BLaER1 treated with 17β-estradiol and CSF1 and Interleukin-3, amounts not matched to agents 10 nM and 100 nM (cell line): ENCODE measurements at regions not wholly inside any gene's neighbourhood (a gene's known extent, or its start where the extent isn't known, plus 50 kb on each side); places are given as distances from the start of the nearest gene placed in this dataset.

ENCODE experiments used
- H3K27ac ChIP-seq, 11 experiments: shearing (Covaris generic); formaldehyde crosslinking; 2 replicates each; pipeline ENCODE4 v1.8.1; 2022
- H3K27me3 ChIP-seq, 11 experiments: shearing (Covaris generic); formaldehyde crosslinking; 2 replicates each; pipeline ENCODE4 v1.8.1; 2022
- H3K36me3 ChIP-seq, 11 experiments: shearing (Covaris generic); formaldehyde crosslinking; 2 replicates each; pipeline ENCODE4 v1.8.1; 2022
- H3K4me1 ChIP-seq, 10 experiments: shearing (Covaris generic); formaldehyde crosslinking; 2 replicates each; pipeline ENCODE4 v1.8.1; 2022
- H3K4me2 ChIP-seq, 11 experiments: shearing (Covaris generic); formaldehyde crosslinking; 2 replicates each; pipeline ENCODE4 v1.8.1; 2022
- H3K4me3 ChIP-seq, 10 experiments: shearing (Covaris generic); formaldehyde crosslinking; 2 replicates each; pipeline ENCODE4 v1.8.1; 2022
- H3K9ac ChIP-seq, 11 experiments: shearing (Covaris generic); formaldehyde crosslinking; 2 replicates each; pipeline ENCODE4 v1.8.1; 2022
- H3K9me3 ChIP-seq, 11 experiments: shearing (Covaris generic); formaldehyde crosslinking; replicated peaks in 1 of 11; 2 replicates each; pipeline ENCODE4 v1.8.1; 2022
- H4K20me1 ChIP-seq, 11 experiments: shearing (Covaris generic); formaldehyde crosslinking; 2 replicates each; pipeline ENCODE4 v1.8.1; 2022
- Cebpa-rat ChIP-seq, 11 experiments: shearing (Covaris generic); IDR thresholded peaks; 2 replicates each; pipeline ENCODE4 v1.8.1; 2022

DNA sequence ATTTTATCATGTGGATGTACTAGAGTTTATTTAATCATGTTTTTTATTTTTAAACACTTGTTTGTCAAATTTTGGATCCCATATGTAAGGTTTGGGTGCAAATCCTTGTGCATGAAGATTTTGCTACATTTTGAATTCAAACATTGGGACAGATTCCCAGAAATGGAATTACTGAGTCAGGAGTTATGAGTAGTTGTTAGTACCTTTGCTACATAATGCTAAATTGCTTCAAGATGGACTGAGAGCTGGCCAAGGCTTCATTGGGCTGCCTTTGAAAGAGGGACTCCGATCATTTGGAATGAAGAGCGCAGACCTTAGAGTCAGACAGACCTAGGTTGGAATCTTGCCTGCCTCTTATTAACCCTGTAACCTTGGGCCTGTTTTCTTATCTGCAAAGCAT, 154.9 kb upstream of the PWP1 start:
- H3K27me3 ChIP-seq: no peaks in the 10 kb centered on the region
- TF ChIP-seq Cebpa-rat (IDR thresholded peaks at IDR 0.05): no peak
- no peak overlapping the region for H3K4me3 ChIP-seq
- H3K4me1 ChIP-seq: peaks cover 0 to 9% (median 0%) of the 10 kb centered on the region in 10 experiments; a peak in 3 of 20 replicates
- peaks cover 0 to 9% (median 0%) of the 10 kb centered on the region in 11 experiments; a peak in 2 of 22 replicates for H3K36me3 ChIP-seq
- H3K9ac ChIP-seq: no peak overlapping the region
- no peaks in the 10 kb centered on the region; a peak in 1 of 22 replicates for H4K20me1 ChIP-seq
- no peak overlapping the region for H3K4me2 ChIP-seq
- peaks cover 12 to 22% (median 15%) of the 10 kb centered on the region in 11 experiments; a peak in 19 of 22 replicates for H3K9me3 ChIP-seq
- no peak overlapping the region for H3K27ac ChIP-seq

DNA sequence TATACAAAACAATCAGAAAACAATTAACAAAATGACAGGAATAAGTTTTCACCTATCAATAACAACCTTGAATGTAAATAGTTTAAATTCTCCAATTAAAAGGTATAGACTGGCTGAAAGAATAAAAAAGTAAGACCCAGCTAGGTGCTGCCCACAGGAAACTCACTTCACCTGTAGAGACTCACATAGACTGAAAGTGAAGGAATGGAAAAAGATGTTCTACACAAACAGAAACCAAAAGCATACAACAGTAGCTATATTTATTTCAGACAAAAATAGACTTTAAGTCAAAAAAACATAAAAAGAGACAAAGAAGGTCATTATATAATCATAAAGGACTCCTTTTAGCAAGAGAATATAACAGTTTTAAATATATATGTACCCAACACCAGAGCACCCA, 152.4 kb upstream of the PWP1 start:
- H3K4me2 ChIP-seq: no peak overlapping the region
- H3K27me3 ChIP-seq: no peaks in the 10 kb centered on the region
- TF ChIP-seq Cebpa-rat (IDR thresholded peaks at IDR 0.05): no peak
- H3K36me3 ChIP-seq: peaks cover 0 to 9% (median 0%) of the 10 kb centered on the region in 11 experiments; a peak in 2 of 22 replicates
- H4K20me1 ChIP-seq: peaks cover 0 to 9% (median 0%) of the 10 kb centered on the region in 11 experiments; a peak in 5 of 22 replicates
- peaks cover 6 to 15% (median 11%) of the 10 kb centered on the region in 10 experiments; a peak in 19 of 20 replicates for H3K4me1 ChIP-seq
- H3K27ac ChIP-seq: no peak overlapping the region
- H3K9ac ChIP-seq: no peak overlapping the region
- no peak overlapping the region for H3K4me3 ChIP-seq
- H3K9me3 ChIP-seq: peaks cover 12 to 22% (median 15%) of the 10 kb centered on the region in 11 experiments; a peak in 19 of 22 replicates

DNA sequence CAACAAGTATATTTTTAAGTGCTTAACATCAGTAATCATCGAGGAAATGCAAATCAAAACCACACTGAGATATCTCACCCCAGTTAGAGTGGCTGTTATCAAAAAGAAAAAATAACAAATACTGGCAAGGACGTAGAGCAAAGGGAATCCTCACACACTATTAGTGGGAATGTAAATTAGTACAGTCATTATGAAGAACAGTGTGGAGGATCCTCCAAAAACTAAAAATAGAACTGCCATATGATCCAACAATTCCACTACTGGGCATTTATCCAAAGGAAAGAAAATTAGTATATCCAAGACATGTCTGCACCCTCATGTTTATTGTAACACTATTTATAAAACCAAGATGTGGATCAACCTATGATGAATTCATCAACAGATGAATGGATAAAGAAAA, 149.0 kb upstream of the PWP1 start:
- Histone ChIP-seq H3K4me3 (no peak overlapping the region), H4K20me1 (peaks cover 0 to 13% (median 0%) of the 10 kb centered on the region in 11 experiments; a peak in 6 of 22 replicates), H3K9ac (no peak overlapping the region), H3K4me1 (peaks cover 11 to 37% (median 19%) of the 10 kb centered on the region in 10 experiments), H3K9me3 (peaks cover 12 to 17% (median 13%) of the 10 kb centered on the region in 11 experiments; a peak in 19 of 22 replicates), H3K36me3 (peaks cover 0 to 7% (median 0%) of the 10 kb centered on the region in 11 experiments; a peak in 2 of 22 replicates), H3K27me3 (no peaks in the 10 kb centered on the region), H3K4me2 (no peak overlapping the region), H3K27ac (no peak overlapping the region)
- TF ChIP-seq Cebpa-rat (IDR thresholded peaks at IDR 0.05): no peak

DNA sequence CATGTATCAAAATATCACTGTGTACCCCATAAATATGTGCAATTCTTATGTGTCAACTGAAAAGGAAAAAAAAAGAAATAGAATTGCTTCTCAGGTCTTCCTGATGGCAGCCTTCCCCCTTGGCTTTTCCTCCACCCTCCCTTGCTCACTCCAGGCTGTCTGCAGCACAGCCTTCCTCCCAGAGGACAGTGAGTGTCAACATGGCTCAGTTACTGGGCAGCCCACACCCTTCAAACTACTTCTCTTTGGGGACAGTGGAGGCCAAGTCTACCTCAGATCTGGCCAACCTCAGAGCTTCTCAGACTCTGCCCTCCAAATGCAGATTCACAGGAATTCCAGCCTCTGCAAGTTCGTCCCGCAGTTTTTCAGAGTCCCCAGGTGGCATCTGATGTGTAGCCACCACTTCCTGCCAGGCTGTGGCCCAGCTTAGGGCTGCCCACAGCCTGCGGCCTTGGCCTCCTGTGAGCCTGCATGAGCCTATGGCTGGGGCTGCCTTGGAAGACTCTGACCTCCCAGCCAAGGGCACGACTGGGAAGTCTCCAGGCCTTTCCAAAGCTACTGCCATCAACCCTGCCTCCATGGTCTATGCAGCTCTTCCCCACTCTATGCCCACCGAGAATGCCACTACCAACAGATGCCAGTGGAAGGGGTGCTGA, 148.0 kb upstream of the PWP1 start:
- Histone ChIP-seq H3K36me3 (no peaks in the 10 kb centered on the region), H3K4me2 (peak overlapping the region; percentile 14 to 51 (median 38); a peak in 18 of 22 replicates), H3K27ac (peak overlapping the region in 1 of 11 experiments; percentile 11; a peak in 1 of 22 replicates), H3K4me3 (no peak overlapping the region), H3K4me1 (peaks cover 11 to 38% (median 19%) of the 10 kb centered on the region in 10 experiments), H3K27me3 (no peaks in the 10 kb centered on the region), H4K20me1 (peaks cover 0 to 13% (median 0%) of the 10 kb centered on the region in 11 experiments; a peak in 6 of 22 replicates), H3K9me3 (peaks cover 2 to 7% (median 4%) of the 10 kb centered on the region in 11 experiments; a peak in 17 of 22 replicates), H3K9ac (no peak overlapping the region)
- TF ChIP-seq Cebpa-rat (IDR thresholded peaks at IDR 0.05): no peak

DNA sequence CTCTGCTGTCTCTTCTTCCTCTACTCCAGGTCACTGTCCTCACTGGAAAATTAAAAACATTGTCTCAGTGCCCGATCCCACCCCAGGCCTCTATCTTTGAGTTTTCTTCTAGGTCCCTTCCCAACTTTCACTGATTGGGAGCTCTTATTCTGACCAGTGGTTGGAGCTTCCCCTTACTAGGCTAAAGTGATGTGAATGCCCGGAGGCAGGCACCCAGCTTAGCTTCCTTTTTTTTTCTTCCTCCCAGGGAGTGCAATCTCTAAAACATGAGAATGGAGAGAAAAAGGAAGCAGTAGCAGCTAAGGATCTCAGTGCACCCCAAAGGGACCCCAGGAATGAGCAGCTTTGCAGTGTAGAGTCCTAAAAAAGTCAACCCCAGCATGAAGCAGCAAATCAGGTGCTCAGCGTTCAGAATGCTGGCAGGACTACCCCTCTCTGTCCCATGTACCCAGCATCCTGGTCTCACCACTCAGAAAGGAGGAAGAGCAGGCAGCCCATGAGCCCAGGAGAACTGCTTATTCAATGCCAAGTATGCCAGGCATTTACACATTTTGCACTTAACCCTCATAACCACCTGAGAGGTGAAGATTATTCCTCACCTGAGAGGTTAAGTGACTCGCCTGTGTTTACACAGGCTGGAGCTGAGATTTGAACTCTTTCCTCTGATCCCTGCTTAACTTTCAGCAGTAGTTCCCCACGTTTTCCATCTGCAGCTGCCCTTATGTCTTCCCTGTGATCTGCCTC, 146.2 kb upstream of the PWP1 start:
- no peak for TF ChIP-seq Cebpa-rat (IDR thresholded peaks at IDR 0.05)
- H3K9ac ChIP-seq: no peak overlapping the region
- peaks cover 11 to 38% (median 19%) of the 10 kb centered on the region in 10 experiments for H3K4me1 ChIP-seq
- H3K36me3 ChIP-seq: no peaks in the 10 kb centered on the region
- no peak overlapping the region for H3K27ac ChIP-seq
- no peak overlapping the region for H3K4me3 ChIP-seq
- peak overlapping the region in 4 of 11 experiments; percentile 6 to 32 (median 25); a peak in 3 of 22 replicates for H3K4me2 ChIP-seq
- no peaks in the 10 kb centered on the region; a peak in 2 of 22 replicates for H3K9me3 ChIP-seq
- peaks cover 0 to 13% (median 0%) of the 10 kb centered on the region in 11 experiments; a peak in 6 of 22 replicates for H4K20me1 ChIP-seq
- H3K27me3 ChIP-seq: no peaks in the 10 kb centered on the region

DNA sequence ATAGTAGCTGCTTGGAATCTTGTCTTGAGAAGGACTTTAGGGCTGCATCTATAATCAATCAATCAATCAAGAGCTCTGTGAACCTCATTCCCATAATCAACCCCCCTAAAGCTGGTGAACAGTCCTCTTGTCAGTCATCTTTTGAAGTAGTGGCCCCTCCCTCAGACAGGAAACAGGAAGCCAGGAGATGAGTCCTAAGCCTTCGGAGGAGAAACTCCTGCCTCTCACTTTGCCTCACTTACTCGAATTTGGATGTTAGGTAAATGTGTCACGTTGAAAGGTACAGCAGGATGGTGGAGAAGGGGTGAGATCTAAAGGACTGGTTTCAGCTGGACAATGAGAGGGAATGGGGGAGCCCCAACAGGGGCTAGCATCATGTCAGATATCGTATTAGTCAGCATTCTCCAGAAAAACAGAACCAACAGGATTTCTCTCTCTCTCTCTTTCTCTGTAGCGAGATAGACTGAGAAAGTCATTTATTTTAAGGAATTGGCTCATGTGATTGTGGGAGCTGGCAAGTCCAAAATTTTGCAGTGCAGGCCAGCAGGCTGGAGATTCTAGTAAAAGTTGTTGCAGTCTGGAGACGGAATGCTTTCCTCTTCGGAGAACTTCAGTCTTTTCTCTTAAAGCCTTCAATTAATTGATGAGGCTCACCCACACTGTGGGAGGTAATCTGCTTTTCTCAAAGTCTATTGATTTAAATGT, 144.4 kb upstream of the PWP1 start:
- TF ChIP-seq Cebpa-rat (IDR thresholded peaks at IDR 0.05): no peak
- no peak overlapping the region for H3K4me3 ChIP-seq

DNA sequence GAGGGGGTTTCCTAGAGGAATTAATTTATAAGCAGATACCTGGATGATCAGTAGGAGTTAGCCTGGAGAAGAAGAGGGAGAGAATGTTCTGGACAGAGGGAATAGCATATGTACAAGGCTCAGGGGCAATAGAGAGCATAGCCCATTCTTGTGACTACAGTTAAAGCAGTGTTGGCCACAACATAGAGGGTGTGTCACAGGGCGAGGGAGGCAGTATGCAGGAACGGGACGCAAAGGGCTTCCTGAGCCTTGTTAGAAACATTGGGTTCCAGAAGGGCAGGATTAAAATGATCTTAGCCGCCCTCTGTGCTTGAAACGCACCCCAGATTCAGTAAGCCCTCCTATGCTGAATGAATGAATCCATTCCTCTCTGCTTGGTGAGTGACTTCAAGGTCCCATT, 142.2 kb upstream of the PWP1 start:
- no peak overlapping the region for H3K4me2 ChIP-seq
- H3K9me3 ChIP-seq: peaks cover 0 to 13% (median 3%) of the 10 kb centered on the region in 11 experiments; a peak in 14 of 22 replicates
- TF ChIP-seq Cebpa-rat (IDR thresholded peaks at IDR 0.05): no peak
- H3K4me3 ChIP-seq: no peak overlapping the region
- no peaks in the 10 kb centered on the region for H3K27me3 ChIP-seq
- peaks cover 0 to 27% (median 0%) of the 10 kb centered on the region in 11 experiments; a peak in 9 of 22 replicates for H3K36me3 ChIP-seq
- no peak overlapping the region for H3K27ac ChIP-seq
- peaks cover 0 to 4% (median 0%) of the 10 kb centered on the region in 11 experiments; a peak in 2 of 22 replicates for H4K20me1 ChIP-seq
- no peak overlapping the region for H3K9ac ChIP-seq
- peaks cover 0 to 35% (median 14%) of the 10 kb centered on the region in 10 experiments; a peak in 15 of 20 replicates for H3K4me1 ChIP-seq

More for the DNA sequence above, 144.4 kb upstream of the PWP1 start:
- no peak overlapping the region for H3K9ac ChIP-seq
- H4K20me1 ChIP-seq: peaks cover 0 to 13% (median 0%) of the 10 kb centered on the region in 11 experiments; a peak in 6 of 22 replicates
- peaks cover 11 to 38% (median 19%) of the 10 kb centered on the region in 10 experiments for H3K4me1 ChIP-seq
- no peak overlapping the region for H3K27ac ChIP-seq
- H3K4me2 ChIP-seq: peak overlapping the region in 4 of 11 experiments; percentile 8 to 30 (median 12); a peak in 2 of 22 replicates
- peaks cover 0 to 10% (median 0%) of the 10 kb centered on the region in 11 experiments; a peak in 2 of 22 replicates for H3K36me3 ChIP-seq
- H3K27me3 ChIP-seq: no peaks in the 10 kb centered on the region
- no peaks in the 10 kb centered on the region; a peak in 2 of 22 replicates for H3K9me3 ChIP-seq

DNA sequence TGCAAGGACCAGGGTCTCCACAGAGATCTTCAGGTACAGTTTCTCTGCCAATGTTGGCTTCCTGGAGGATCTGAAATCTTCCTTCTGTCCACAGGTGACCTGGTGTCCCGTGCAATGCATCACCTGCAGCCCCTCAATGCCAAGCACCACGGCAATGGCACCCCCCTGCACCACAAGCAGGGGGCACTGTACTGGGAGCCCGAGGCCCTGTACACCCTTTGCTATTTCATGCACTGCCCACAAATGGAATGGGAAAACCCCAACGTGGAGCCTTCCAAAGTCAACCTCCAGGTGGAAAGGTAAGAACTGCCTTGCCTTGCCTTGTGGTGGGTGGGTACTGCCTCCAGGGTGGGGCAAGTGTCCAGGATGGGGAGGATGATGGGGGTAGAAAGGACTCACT, 141.8 kb upstream of the PWP1 start:
- TF ChIP-seq Cebpa-rat (IDR thresholded peaks at IDR 0.05): no peak
- peaks cover 0 to 31% (median 0%) of the 10 kb centered on the region in 11 experiments; a peak in 9 of 22 replicates for H3K36me3 ChIP-seq
- H3K27me3 ChIP-seq: no peaks in the 10 kb centered on the region
- H3K27ac ChIP-seq: no peak overlapping the region
- peaks cover 0 to 4% (median 0%) of the 10 kb centered on the region in 11 experiments; a peak in 1 of 22 replicates for H4K20me1 ChIP-seq
- no peak overlapping the region for H3K4me3 ChIP-seq
- H3K4me1 ChIP-seq: peaks cover 0 to 31% (median 14%) of the 10 kb centered on the region in 10 experiments; a peak in 15 of 20 replicates
- H3K4me2 ChIP-seq: no peak overlapping the region
- peaks cover 2 to 17% (median 7%) of the 10 kb centered on the region in 11 experiments; a peak in 19 of 22 replicates for H3K9me3 ChIP-seq
- H3K9ac ChIP-seq: no peak overlapping the region
